ENCODE measurements at regions not wholly inside any gene's neighbourhood (a gene's known extent, or its start where the extent isn't known, plus 50 kb on each side); places are given as distances from the start of the nearest gene placed in this dataset.

DNA sequence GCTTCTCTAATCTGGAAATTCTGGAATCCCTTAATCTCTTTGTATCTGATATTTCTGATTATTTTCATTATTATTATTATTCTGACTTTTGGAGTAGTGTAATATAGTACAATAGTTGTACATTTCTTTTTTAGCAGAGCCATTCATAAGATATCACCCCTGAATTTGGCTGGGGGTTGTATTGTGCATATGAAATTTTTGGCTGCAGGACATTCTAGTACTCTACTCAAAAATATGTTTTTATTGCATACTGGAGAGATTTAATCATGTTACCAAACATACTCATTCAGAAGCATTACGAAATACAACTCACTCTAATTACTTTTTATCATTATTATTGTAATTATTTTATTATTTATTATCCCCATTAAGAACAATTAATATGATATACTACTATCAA is 589.7 kb upstream of the KCNMB2 start:
- H3K4me3 ChIP-seq (ENCODE audit: low read depth, low read length), result no peak overlapping the region
- no peaks in the 10 kb centered on the region for H3K79me2 ChIP-seq
- no peaks in the 10 kb centered on the region for H3K4me1 ChIP-seq
- no peak overlapping the region for H3K27ac ChIP-seq
- TF ChIP-seq, protein P1, sequence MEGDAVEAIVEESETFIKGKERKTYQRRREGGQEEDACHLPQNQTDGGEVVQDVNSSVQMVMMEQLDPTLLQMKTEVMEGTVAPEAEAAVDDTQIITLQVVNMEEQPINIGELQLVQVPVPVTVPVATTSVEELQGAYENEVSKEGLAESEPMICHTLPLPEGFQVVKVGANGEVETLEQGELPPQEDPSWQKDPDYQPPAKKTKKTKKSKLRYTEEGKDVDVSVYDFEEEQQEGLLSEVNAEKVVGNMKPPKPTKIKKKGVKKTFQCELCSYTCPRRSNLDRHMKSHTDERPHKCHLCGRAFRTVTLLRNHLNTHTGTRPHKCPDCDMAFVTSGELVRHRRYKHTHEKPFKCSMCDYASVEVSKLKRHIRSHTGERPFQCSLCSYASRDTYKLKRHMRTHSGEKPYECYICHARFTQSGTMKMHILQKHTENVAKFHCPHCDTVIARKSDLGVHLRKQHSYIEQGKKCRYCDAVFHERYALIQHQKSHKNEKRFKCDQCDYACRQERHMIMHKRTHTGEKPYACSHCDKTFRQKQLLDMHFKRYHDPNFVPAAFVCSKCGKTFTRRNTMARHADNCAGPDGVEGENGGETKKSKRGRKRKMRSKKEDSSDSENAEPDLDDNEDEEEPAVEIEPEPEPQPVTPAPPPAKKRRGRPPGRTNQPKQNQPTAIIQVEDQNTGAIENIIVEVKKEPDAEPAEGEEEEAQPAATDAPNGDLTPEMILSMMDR (IDR thresholded peaks at IDR 0.05), result no peak
- H3K27me3 ChIP-seq (ENCODE audit: control insufficient read depth, insufficient read depth, low read length), result no peaks in the 10 kb centered on the region
- H3K9ac ChIP-seq, result no peak overlapping the region
- no peaks in the 10 kb centered on the region for H3K36me3 ChIP-seq (ENCODE audit: control insufficient read depth, insufficient read depth, low read length)
- no peak overlapping the region for H3K4me2 ChIP-seq (ENCODE audit: low read length)
- H3K9me3 ChIP-seq (ENCODE audit: control insufficient read depth, low read length), result no peaks in the 10 kb centered on the region
- no peak overlapping the region for H2AFZ ChIP-seq

DNA sequence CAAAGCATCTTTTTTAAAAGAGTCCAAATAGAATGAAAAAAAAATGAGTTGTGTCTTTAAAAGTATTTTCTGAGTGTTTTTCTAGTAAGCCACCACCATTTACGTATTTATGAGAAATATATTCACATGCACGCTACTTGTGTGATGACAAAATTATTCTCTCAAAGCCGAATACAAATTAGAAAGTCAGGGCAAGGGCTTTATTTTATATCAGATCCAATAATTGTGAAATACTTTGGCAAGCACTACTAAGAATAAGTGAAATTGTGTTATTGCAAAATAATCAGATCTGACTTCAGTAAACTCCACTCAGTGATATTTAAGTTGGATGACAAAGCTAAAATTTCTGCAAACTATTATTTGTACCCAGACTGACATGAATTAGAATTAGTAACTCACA is 589.3 kb upstream of the KCNMB2 start:
- Histone ChIP-seq H3K4me1 (no peaks in the 10 kb centered on the region), H3K79me2 (no peaks in the 10 kb centered on the region), H3K27me3 (ENCODE audit: control insufficient read depth, insufficient read depth, low read length) (no peaks in the 10 kb centered on the region), H3K36me3 (ENCODE audit: control insufficient read depth, insufficient read depth, low read length) (no peaks in the 10 kb centered on the region), H2AFZ (peak overlapping the region; percentile 30), H3K4me2 (ENCODE audit: low read length) (no peak overlapping the region), H3K9me3 (ENCODE audit: control insufficient read depth, low read length) (no peaks in the 10 kb centered on the region), H3K9ac (no peak overlapping the region), H3K4me3 (ENCODE audit: low read depth, low read length) (no peak overlapping the region), H3K27ac (no peak overlapping the region)
- TF ChIP-seq, protein P1 (IDR thresholded peaks at IDR 0.05), result no peak

DNA sequence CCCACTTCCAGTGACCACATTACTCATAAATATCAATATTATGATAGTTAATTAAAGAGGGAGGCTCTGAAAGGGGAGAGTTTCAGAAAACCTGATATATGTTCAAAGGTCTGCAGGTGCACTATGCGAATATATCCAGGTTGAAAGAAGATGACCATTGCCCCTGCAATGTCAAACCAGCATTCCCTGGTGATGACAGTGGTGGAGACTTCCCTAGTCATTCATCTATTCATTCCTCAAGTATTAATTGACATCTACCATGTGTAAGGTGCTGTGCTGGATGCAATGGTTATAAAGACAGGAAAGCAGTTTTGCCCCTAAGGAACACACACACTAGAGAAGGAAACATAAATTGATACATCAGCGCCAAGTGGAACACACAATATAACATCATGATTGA is 588.3 kb upstream of the KCNMB2 start:
- H3K9ac ChIP-seq, result no peak overlapping the region
- H3K4me3 ChIP-seq (ENCODE audit: low read depth, low read length), result no peak overlapping the region
- H3K27me3 ChIP-seq (ENCODE audit: control insufficient read depth, insufficient read depth, low read length), result no peaks in the 10 kb centered on the region
- H3K4me1 ChIP-seq, result no peaks in the 10 kb centered on the region
- no peak overlapping the region for H3K4me2 ChIP-seq (ENCODE audit: low read length)
- no peaks in the 10 kb centered on the region for H3K9me3 ChIP-seq (ENCODE audit: control insufficient read depth, low read length)
- H3K79me2 ChIP-seq, result no peaks in the 10 kb centered on the region
- TF ChIP-seq, protein P1 (IDR thresholded peaks at IDR 0.05), result no peak
- H3K36me3 ChIP-seq (ENCODE audit: control insufficient read depth, insufficient read depth, low read length), result no peaks in the 10 kb centered on the region
- H2AFZ ChIP-seq, result no peak overlapping the region
- no peak overlapping the region for H3K27ac ChIP-seq

DNA sequence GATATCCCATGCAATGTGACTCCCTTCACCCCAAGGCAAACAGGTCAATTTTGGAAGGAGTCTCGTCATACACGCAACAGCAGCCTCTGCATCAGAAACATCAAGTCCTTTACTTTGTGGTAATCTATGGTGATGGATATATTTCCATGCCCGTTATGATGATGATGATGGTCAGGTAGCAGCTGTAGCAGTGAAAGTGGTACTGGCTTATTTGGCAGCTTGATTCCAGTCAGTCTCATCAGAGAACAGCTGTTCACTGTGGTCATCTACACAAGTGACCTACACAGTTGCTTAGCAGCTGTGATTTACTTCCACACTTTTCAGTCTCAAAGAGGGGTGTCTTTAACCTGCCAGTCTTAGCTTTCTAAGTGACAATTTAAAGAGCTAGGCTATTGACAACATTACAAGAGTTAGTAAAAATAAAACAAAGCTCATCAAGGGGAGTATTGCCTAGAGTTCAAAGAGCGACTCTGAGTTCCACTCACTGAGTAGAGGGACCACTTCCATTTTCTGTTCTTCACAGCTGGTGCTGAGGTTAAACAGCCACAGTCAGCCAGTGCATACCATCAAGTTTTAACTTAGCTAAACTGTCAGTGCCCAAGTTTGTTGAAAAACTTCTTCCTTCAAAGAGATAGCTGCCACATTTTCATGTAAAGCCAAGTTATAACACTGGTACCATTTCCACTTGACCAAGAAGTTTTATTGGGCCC is 587.4 kb upstream of the KCNMB2 start:
- Histone ChIP-seq H3K79me2 (no peaks in the 10 kb centered on the region), H3K4me3 (ENCODE audit: low read depth, low read length) (no peak overlapping the region), H3K9ac (no peak overlapping the region), H3K36me3 (ENCODE audit: control insufficient read depth, insufficient read depth, low read length) (no peaks in the 10 kb centered on the region), H3K27me3 (ENCODE audit: control insufficient read depth, insufficient read depth, low read length) (no peaks in the 10 kb centered on the region), H3K27ac (no peak overlapping the region), H3K9me3 (ENCODE audit: control insufficient read depth, low read length) (no peaks in the 10 kb centered on the region), H3K4me1 (no peaks in the 10 kb centered on the region), H2AFZ (no peak overlapping the region), H3K4me2 (ENCODE audit: low read length) (no peak overlapping the region)
- TF ChIP-seq, protein P1 (IDR thresholded peaks at IDR 0.05), result no peak

DNA sequence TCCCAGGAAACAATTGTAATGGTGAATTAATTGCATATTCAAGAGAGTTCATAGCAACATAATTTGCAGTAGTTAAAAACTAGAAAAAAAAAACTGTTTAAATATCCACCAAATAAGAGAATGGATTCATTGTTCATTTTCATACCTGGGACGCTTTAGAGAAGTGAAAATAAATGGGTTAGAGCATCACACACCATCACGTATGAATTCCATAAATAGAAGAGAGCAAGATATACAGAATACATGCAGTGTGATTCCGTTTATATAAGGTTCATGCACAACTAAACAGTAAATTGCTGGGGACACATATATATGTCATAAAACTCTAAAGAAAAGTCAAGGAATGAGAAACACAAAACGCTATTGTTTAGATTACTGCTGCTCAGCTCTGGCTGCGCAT is 577.0 kb upstream of the KCNMB2 start:
- no peak overlapping the region for H3K4me2 ChIP-seq (ENCODE audit: low read length)
- H3K4me3 ChIP-seq (ENCODE audit: low read depth, low read length), result no peak overlapping the region
- H3K4me1 ChIP-seq, result no peaks in the 10 kb centered on the region
- no peak overlapping the region for H3K9ac ChIP-seq
- no peaks in the 10 kb centered on the region for H3K79me2 ChIP-seq
- H3K9me3 ChIP-seq (ENCODE audit: control insufficient read depth, low read length), result no peaks in the 10 kb centered on the region
- H3K27ac ChIP-seq, result no peak overlapping the region
- no peak overlapping the region for H2AFZ ChIP-seq
- H3K36me3 ChIP-seq (ENCODE audit: control insufficient read depth, insufficient read depth, low read length), result no peaks in the 10 kb centered on the region
- TF ChIP-seq, protein P1 (IDR thresholded peaks at IDR 0.05), result no peak
- H3K27me3 ChIP-seq (ENCODE audit: control insufficient read depth, insufficient read depth, low read length), result no peaks in the 10 kb centered on the region
